NCI-H524 treated with DMSO at 0.1 percent for 48 hours (cell line): ENCODE measurements at regions not wholly inside any gene's neighbourhood (a gene's known extent, or its start where the extent isn't known, plus 50 kb on each side); places are given as distances from the start of the nearest gene placed in this dataset.
A peak's percentile ranks its signal among the peaks of the same experiment; 100 is the strongest.
"Not testable (repeated sequence)": the region's sequence is repeated elsewhere in the genome, so short reads cannot be mapped to it uniquely, and the experiment has no call there.

Experiments used
- DNase-seq: peaks from one replicate; lab custom pipeline; 2025; lab: John Stamatoyannopoulos, UW

DNA sequence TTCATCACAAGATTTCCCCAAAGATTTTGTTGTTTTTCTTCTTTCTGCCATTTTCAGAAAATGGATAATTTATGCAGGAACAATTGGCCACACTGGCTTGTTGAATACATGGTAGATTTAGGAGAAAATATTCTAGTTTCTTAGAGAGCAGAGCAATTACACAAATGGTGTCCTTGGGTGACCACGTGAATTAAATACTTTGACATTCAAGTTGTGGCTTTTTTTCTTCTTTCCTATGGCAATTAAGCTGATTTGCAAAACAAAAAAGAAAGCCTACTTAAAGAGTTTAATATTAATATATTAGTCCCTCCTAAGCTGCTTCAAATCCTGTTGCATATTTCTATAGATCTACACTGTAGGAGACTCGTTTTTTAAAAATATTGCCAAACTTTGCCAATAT lies 133.0 kb upstream of the HTR2C start:
- DNase-seq: no peak

DNA sequence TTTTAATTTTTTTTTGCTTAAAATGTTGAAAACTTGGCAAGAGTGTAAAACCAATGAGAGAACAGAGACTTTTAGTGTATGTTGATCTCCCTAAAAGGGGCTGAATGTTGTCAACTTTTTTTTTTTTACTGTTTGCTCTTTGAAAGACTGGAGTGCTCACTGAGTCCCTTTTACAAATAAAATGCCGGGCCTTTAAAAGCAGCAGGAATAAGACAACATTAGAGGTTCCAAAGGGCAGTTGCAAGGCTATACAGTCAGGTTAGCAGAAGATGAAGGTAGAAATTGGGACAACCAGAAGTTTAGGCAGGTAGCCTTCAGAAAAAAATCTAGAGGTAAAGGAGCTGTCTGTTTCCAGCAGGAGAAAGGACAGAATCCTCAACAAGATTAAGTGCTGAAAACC lies 132.5 kb upstream of the HTR2C start:
- DNase-seq: no peak

DNA sequence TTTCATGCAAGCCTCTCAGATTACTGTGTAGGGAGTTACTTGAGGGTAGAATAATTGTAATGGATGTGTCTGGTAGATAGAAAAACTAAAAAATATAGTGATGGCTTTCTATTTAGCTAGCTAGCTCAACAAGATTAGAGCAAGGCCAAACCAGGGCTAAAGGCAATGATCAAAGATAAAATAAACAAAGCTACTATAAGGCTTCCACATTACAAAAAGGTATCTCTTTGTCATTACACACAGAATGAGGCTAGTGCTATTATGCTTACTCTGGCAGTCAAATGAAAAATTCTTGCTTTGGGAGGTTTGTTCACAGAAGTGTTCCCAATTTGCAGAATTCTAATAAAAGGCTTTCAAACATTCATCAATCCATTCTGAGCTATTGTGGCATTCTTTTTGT lies 121.6 kb upstream of the HTR2C start:
- no peak for DNase-seq

DNA sequence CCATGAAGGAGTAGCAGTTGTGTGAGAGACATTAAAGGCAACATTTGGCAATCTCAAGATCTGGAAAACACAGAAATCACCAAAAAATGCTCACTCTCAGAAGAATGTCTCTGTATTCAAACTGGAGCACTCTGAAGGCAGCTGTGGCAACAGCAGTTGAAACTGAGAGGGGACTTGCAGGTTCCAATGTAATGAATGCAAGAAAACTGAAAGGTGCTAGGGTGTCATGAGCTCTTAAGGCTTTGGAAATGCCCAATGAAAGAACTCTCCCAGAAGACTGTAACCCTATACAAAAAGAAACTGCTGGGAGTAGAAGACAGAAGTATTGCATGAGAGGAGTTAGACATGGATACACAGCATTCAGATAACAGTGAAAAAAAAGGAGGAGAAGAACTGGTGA lies 118.2 kb upstream of the HTR2C start:
- DNase-seq: no peak

DNA sequence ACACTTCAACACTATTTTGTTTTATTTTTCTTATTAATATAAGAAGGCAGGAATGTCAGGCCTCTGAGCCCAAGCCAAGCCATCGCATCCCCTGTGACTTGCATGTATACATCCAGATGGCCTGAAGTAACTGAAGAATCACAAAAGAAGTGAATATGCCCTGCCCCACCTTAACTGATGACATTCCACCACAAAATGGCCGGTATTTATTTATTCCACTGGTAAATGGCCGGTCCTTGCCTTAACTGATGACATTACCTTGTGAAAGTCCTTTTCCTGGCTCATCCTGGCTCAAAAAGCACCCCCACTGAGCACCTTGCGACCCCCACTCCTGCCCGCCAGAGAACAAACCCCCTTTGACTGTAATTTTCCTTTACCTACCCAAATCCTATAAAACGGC lies 111.9 kb upstream of the HTR2C start:
- DNase-seq: not testable (repeated sequence)

DNA sequence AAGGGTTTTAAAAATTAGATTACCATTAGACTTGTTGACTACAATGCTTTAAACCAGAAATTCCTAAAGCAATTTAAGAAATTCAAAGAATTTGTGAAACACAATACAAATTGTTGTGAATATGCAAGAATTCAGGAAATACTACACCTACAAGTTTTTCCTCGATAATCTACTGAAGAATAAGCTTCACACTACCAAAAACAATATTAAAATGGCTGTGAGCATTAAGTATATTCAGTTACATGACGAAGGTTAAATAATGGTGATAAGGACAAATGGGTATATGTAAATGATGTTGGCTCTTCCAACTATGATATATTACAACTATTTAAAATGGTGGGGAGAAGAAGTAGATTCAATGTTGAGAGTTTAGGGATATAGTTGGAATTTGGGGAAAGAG lies 111.1 kb upstream of the HTR2C start:
- DNase-seq: no peak

DNA sequence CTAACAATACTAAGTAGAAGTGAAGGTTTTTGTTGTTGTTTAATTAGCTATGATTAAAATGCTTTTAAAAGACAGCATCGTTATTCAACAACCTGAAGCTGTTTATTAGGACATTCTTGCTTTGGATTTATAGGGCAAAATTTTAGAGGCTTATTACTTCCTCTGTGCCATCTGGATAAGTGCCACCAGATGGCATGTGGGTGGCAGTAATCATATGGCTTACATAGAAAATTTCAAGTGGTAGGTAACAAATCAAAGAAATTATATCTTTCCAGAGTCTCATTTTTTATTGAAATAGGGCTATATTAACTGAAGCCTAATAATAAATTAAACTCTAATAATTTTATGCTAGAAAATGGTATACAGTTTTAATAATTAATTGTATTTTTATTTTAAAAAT lies 83.3 kb upstream of the HTR2C start:
- peak; percentile 56 for DNase-seq

DNA sequence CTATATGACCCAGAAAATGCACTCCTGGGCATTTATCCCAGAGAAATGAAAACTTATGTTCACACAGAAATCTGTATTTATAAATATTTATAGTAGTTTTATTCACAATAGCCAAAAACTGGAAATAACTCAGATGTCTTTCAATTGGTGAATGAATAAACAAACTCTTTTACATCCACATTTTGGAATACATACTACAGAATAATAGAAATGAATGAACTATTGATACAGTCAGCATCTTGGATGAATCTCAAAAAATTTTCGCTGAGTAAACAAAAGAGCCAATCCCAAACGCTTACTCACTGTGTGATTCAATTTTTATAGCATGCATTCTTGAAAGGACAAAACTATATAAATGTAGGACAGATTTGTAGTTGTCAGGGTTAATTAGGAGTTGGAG lies 75.1 kb upstream of the HTR2C start:
- no peak for DNase-seq

DNA sequence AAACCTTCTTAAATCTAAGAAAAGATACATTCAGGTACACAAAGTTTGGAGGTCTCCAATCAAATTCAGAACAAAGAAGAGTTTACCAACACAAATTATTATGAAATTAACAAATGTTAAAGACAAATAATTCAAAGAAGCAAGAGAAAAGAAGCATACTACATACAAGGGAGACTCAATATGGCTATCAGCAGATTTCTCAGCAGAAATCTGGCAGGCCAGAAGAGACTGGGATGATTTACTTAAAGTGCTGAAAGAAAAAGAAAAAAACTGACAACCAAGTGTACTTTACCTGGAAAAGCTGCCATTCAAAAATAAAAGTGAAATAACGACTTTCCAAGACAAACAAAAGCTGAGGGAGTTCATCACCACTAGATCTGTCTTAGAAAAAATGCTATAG lies 64.4 kb upstream of the HTR2C start:
- DNase-seq: no peak

DNA sequence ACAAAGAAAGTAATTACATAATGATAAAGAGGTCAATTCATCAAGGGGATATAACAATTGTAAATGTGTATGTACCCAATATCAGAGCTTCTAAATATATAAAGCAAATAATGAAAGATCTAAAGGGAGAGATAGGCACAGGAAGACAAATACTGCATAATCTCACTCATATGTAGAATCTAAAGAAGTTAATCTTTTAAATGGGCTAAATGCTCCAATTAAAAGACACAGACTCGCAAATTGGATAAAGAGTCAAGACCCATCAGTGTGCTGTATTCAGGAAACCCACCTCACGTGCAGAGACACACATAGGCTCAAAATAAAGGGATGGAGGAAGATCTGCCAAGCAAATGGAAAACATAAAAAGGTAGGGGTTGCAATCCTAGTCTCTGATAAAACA lies 63.2 kb upstream of the HTR2C start:
- not testable (repeated sequence) for DNase-seq

DNA sequence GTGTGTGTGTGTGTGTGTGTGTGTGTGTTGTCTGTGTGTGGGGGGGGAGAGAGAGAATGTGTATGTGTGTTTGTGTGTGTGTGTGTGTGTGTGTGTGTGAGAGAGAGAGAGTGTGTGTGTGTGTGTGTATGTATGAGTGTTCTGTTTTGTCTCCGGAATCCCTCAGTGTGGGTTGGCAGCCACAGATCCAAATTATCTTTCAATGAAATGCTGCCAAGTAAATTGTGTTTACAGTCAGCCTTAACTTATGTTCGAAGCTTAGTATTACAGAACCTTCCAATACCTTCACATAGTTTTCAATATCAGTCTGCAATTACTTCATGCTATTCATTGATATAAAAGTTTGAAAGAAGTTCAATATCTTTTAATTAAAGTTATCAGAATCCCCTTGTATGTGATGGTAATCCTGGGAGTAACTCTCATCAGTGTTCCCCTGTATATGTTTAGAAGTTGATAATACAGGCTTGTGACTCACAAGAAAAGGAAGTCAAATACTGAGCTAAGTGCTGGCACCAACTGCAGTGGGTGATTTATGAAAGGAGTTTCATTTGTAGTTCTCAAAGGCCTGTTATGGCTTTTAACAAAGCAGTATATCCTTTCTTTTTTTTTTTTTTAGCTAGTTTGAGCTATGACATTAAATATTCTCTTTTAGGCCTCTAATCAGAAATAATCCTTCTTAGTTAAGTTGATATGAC lies 51.6 kb upstream of the HTR2C start:
- DNase-seq: no peak
